ENCODE measurements at regions not wholly inside any gene's neighbourhood (a gene's known extent, or its start where the extent isn't known, plus 50 kb on each side); places are given as distances from the start of the nearest gene placed in this dataset.

- Mint-ChIP-seq H3K36me3 (ENCODE audit: low read depth) (peaks cover 1% of the 10 kb centered on the region), H3K9me3 (peaks cover 24% of the 10 kb centered on the region), H3K27me3 (ENCODE audit: insufficient read depth) (no peaks in the 10 kb centered on the region), H3K27ac (peak overlapping the region; percentile 81), H3K4me1 (peaks cover 4% of the 10 kb centered on the region), H3K4me3 (no peak overlapping the region)
- H3K4me1 ChIP-seq (ENCODE audit: control insufficient read depth, insufficient read depth, low read length) = no peaks in the 10 kb centered on the region
- H3K36me3 ChIP-seq (ENCODE audit: control insufficient read depth, insufficient read depth, low read length) = no peaks in the 10 kb centered on the region
- no peak overlapping the region for H3K9ac ChIP-seq (ENCODE audit: extremely low read depth, low read length, poor library complexity, severe bottlenecking)
- no peak overlapping the region for H3K4me3 ChIP-seq (ENCODE audit: low read length)
- TF ChIP-seq, protein P1, sequence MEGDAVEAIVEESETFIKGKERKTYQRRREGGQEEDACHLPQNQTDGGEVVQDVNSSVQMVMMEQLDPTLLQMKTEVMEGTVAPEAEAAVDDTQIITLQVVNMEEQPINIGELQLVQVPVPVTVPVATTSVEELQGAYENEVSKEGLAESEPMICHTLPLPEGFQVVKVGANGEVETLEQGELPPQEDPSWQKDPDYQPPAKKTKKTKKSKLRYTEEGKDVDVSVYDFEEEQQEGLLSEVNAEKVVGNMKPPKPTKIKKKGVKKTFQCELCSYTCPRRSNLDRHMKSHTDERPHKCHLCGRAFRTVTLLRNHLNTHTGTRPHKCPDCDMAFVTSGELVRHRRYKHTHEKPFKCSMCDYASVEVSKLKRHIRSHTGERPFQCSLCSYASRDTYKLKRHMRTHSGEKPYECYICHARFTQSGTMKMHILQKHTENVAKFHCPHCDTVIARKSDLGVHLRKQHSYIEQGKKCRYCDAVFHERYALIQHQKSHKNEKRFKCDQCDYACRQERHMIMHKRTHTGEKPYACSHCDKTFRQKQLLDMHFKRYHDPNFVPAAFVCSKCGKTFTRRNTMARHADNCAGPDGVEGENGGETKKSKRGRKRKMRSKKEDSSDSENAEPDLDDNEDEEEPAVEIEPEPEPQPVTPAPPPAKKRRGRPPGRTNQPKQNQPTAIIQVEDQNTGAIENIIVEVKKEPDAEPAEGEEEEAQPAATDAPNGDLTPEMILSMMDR (conservative IDR thresholded peaks at IDR 0.05) = no peak
- no peaks in the 10 kb centered on the region for H3K27me3 ChIP-seq (ENCODE audit: control insufficient read depth, insufficient read depth, low read length, poor library complexity, severe bottlenecking)
- peaks cover 23% of the 10 kb centered on the region for H3K9me3 ChIP-seq (ENCODE audit: control insufficient read depth, low read length)
- no peak overlapping the region for H3K27ac ChIP-seq (ENCODE audit: low read depth, low read length)
- no peak for DNase-seq
Measured at GRCh38 chr10:53256623-53257022, 484.0 kb upstream of the MBL2 start.

GRCh38 chr10:53255661-53256205 lies 483.1 kb upstream of the MBL2 start:
- Mint-ChIP-seq H3K9me3 (peaks cover 26% of the 10 kb centered on the region), H3K4me1 (peaks cover 4% of the 10 kb centered on the region), H3K27me3 (ENCODE audit: insufficient read depth) (no peaks in the 10 kb centered on the region), H3K4me3 (no peak overlapping the region), H3K36me3 (ENCODE audit: low read depth) (peaks cover 1% of the 10 kb centered on the region), H3K27ac (no peak overlapping the region)
- H3K9me3 ChIP-seq (ENCODE audit: control insufficient read depth, low read length) = peaks cover 23% of the 10 kb centered on the region
- H3K27ac ChIP-seq (ENCODE audit: low read depth, low read length) = no peak overlapping the region
- H3K4me3 ChIP-seq (ENCODE audit: low read length) = no peak overlapping the region
- TF ChIP-seq, protein P1 (conservative IDR thresholded peaks at IDR 0.05) = no peak
- no peak overlapping the region for H3K9ac ChIP-seq (ENCODE audit: extremely low read depth, low read length, poor library complexity, severe bottlenecking)
- no peaks in the 10 kb centered on the region for H3K4me1 ChIP-seq (ENCODE audit: control insufficient read depth, insufficient read depth, low read length)
- H3K27me3 ChIP-seq (ENCODE audit: control insufficient read depth, insufficient read depth, low read length, poor library complexity, severe bottlenecking) = no peaks in the 10 kb centered on the region
- WGBS, 2 experiments (ENCODE audit: insufficient coverage in 1 of 2, insufficient read length in 1 of 2) = 100% methylated on average over 1 of the region's 1 CpG; no CpG with 5 or more reads in 1 of the 2 experiments
- DNase-seq = no peak
- no peaks in the 10 kb centered on the region for H3K36me3 ChIP-seq (ENCODE audit: control insufficient read depth, insufficient read depth, low read length)

DNA sequence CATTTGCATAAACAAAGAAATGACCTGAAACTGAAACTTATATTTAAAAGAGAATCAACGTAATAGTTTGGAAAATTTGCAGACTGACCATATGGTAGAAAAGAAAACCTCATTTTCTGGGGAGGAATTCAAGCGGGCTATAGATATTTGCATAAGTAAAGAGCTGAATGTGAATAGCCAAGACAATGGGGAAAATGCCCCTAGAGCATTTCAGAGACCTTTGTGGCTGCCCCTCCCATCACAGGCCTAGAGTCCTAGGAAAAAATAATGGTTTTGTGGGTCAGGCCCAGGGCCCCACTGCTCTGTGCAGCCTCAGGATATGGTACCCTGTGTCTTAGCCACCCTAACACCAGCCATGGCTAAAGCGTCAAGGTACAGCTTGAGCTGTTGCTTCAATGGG lies 480.6 kb upstream of the MBL2 start:
- no peaks in the 10 kb centered on the region for H3K27me3 ChIP-seq (ENCODE audit: control insufficient read depth, insufficient read depth, low read length, poor library complexity, severe bottlenecking)
- Mint-ChIP-seq H3K36me3 (ENCODE audit: low read depth) (peaks cover 3% of the 10 kb centered on the region), H3K27me3 (ENCODE audit: insufficient read depth) (no peaks in the 10 kb centered on the region), H3K9me3 (peaks cover 32% of the 10 kb centered on the region), H3K4me3 (no peak overlapping the region), H3K27ac (no peak overlapping the region), H3K4me1 (peaks cover 4% of the 10 kb centered on the region)
- DNase-seq = no peak
- 43 to 58% methylated on average over 2 to 3 of the region's 3 CpGs for WGBS, 2 experiments (ENCODE audit: insufficient coverage in 1 of 2, insufficient read length in 1 of 2)
- H3K27ac ChIP-seq (ENCODE audit: low read depth, low read length) = no peak overlapping the region
- no peak overlapping the region for H3K9ac ChIP-seq (ENCODE audit: extremely low read depth, low read length, poor library complexity, severe bottlenecking)
- no peaks in the 10 kb centered on the region for H3K4me1 ChIP-seq (ENCODE audit: control insufficient read depth, insufficient read depth, low read length)
- no peaks in the 10 kb centered on the region for H3K36me3 ChIP-seq (ENCODE audit: control insufficient read depth, insufficient read depth, low read length)
- H3K4me3 ChIP-seq (ENCODE audit: low read length) = no peak overlapping the region
- TF ChIP-seq, protein P1 (conservative IDR thresholded peaks at IDR 0.05) = no peak
- peaks cover 23% of the 10 kb centered on the region for H3K9me3 ChIP-seq (ENCODE audit: control insufficient read depth, low read length)

All from endodermal cell (in vitro differentiated cells).